VCaP (cell line): ENCODE measurements at regions not wholly inside any gene's neighbourhood (a gene's known extent, or its start where the extent isn't known, plus 50 kb on each side); places are given as distances from the start of the nearest gene placed in this dataset.

Experiments
- H3K27ac ChIP-seq: fragments of 450-650 bp; 2 replicates; pipeline ENCODE4 v1.5.1; 2017
- CTCF ChIP-seq: fragments of 450-650 bp; conservative IDR thresholded peaks from 2 replicates; pipeline ENCODE4 v1.5.1; 2017; ENCODE audit warnings: mild to moderate bottlenecking, moderate library complexity

- TF ChIP-seq CTCF: no peak
- H3K27ac ChIP-seq: no peak overlapping the region
Observed at GRCh38 chr13:90696656-90697055, 650.8 kb upstream of the MIR17HG start.

GRCh38 chr13:90700340-90700739 lies 647.1 kb upstream of the MIR17HG start:
- H3K27ac ChIP-seq: no peak overlapping the region
- no peak for TF ChIP-seq CTCF

- no peak overlapping the region for H3K27ac ChIP-seq
- no peak for TF ChIP-seq CTCF
Observed at GRCh38 chr13:90701264-90701663, 646.2 kb upstream of the MIR17HG start.

- no peak for TF ChIP-seq CTCF
- H3K27ac ChIP-seq: no peak overlapping the region
Observed at GRCh38 chr13:90702050-90702449, 645.4 kb upstream of the MIR17HG start.

GRCh38 chr13:90706631-90707030 lies 640.9 kb upstream of the MIR17HG start:
- TF ChIP-seq CTCF: no peak

GRCh38 chr13:90708128-90708527 lies 639.4 kb upstream of the MIR17HG start:
- TF ChIP-seq CTCF: no peak
- H3K27ac ChIP-seq: no peak overlapping the region

More at GRCh38 chr13:90706631-90707030, 640.9 kb upstream of the MIR17HG start:
- no peak overlapping the region for H3K27ac ChIP-seq

GRCh38 chr13:90709319-90709718 lies 638.2 kb upstream of the MIR17HG start:
- H3K27ac ChIP-seq: no peak overlapping the region
- no peak for TF ChIP-seq CTCF
